Stimulated activated memory B cell treated with anti-CD40 and anti-IgM and Interleukin-4, amounts not matched to agents 10 μg/mL and 1 μg/mL and 100 μg/mL, for 72 hours (primary cell): ENCODE measurements at regions not wholly inside any gene's neighbourhood (a gene's known extent, or its start where the extent isn't known, plus 50 kb on each side); places are given as distances from the start of the nearest gene placed in this dataset.
A peak's percentile ranks its signal among the peaks of the same experiment; 100 is the strongest.
"Not testable (repeated sequence)": the region's sequence is repeated elsewhere in the genome, so short reads cannot be mapped to it uniquely, and the experiment has no call there.

Experiments
- ATAC-seq: fragments of 150-1000 bp; cut with Tn5 transposase; 2 replicates; pipeline ENCODE4 v1.10.0; 2021
- H3K27ac Mint-ChIP-seq: one replicate; pipeline ENCODE4 v1.8.0; 2022; ENCODE audit warnings: mild to moderate bottlenecking, mixed read lengths
- H3K27me3 Mint-ChIP-seq: one replicate; pipeline ENCODE4 v1.8.0; 2022; ENCODE audit warnings: mixed read lengths
- H3K36me3 Mint-ChIP-seq: one replicate; pipeline ENCODE4 v1.8.0; 2022; ENCODE audit warnings: mixed read lengths
- H3K4me1 Mint-ChIP-seq: one replicate; pipeline ENCODE4 v1.8.0; 2022; ENCODE audit warnings: mixed read lengths
- H3K4me3 Mint-ChIP-seq: one replicate; pipeline ENCODE4 v1.8.0; 2022; ENCODE audit warnings: mild to moderate bottlenecking, moderate library complexity, mixed read lengths
- H3K9me3 Mint-ChIP-seq: one replicate; pipeline ENCODE4 v1.8.0; 2022; ENCODE audit warnings: mixed read lengths

DNA sequence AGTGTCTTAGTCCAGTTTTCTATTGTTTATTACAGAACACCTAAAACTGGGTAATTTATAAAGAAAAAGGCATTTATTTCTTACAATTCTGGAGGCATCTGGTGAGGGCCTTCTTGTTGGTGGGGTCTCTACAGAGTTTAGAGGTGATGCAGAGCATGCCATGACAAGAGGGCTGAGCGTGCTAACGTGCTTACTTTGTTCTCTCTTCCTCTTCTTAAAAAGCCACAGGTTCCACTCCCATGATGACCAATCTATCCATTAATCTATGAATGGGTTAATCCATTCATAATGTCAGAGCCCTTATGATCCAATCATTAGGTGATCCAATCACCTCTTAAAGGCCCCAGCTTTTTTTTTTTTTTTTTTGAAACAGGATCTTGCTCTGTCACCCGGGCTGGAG is 291.5 kb upstream of the GALNTL6 start:
- ATAC-seq = no peak

DNA sequence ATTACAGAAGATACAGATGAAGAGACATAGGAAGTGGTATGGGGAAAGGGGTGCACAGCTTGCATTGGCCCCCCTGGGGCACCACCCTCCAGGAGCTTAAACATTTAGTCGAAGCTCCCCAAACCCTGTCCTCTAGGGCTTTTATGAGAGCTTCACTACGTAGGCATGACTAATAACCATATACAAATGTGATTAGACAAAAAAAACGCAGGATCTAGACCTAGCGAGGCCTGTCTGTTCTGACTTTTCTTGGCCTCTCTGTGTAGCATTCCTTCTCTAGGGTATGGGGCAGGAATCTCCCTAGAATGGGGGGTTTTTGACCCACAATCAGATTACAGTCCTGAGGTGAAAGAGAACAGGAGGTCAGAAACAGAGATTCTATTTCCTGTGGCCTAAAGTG is 293.7 kb upstream of the GALNTL6 start:
- Mint-ChIP-seq H3K27ac (no peak overlapping the region), H3K4me3 (no peak overlapping the region), H3K27me3 (no peaks in the 10 kb centered on the region), H3K4me1 (peaks cover 6% of the 10 kb centered on the region), H3K9me3 (no peaks in the 10 kb centered on the region), H3K36me3 (no peaks in the 10 kb centered on the region)
- ATAC-seq = no peak

More for the DNA sequence above, 291.5 kb upstream of the GALNTL6 start:
- H3K27me3 Mint-ChIP-seq = no peaks in the 10 kb centered on the region
- H3K4me1 Mint-ChIP-seq = peaks cover 6% of the 10 kb centered on the region
- H3K4me3 Mint-ChIP-seq = no peak overlapping the region
- no peaks in the 10 kb centered on the region for H3K9me3 Mint-ChIP-seq
- H3K36me3 Mint-ChIP-seq = no peaks in the 10 kb centered on the region
- H3K27ac Mint-ChIP-seq = no peak overlapping the region

DNA sequence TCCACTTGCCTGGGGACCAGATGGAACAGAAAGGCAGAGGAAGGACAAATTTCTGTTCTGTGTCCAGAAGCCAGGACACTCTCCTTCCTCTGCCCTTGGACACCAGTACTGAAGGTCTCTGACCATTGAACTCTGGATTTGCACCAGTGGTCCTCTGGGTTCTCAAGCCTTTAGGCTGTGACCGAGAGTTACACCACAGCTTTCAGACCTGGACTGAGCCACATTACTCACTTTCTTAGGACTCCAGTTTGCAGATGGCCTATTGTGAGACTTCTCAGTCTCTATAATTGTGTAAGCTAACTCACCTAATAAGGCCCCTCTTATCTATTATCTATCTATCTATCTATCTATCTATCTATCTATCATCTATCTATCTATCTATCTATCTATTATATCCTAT is 295.3 kb upstream of the GALNTL6 start:
- H3K4me3 Mint-ChIP-seq = no peak overlapping the region
- ATAC-seq = no peak
- no peaks in the 10 kb centered on the region for H3K9me3 Mint-ChIP-seq
- peaks cover 6% of the 10 kb centered on the region for H3K4me1 Mint-ChIP-seq
- H3K27ac Mint-ChIP-seq = no peak overlapping the region
- H3K36me3 Mint-ChIP-seq = no peaks in the 10 kb centered on the region
- H3K27me3 Mint-ChIP-seq = no peaks in the 10 kb centered on the region

DNA sequence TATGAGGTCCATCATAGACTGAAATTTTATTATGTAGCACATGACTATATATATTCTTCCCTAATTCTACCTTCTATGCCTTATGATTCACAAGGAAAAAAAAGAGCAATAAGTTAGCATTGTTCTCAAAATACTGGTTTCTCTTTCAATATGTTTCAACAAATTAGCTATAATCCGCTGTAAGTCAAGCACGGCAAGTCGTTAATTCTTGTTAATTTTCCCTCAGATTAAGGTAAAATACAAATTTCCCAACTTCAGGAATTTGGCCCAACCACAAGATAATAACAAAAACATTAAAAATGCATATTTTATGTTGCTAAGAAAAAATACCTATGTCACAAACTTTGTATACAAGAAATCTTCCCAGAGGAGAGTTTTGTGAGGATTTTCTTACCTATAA is 296.5 kb upstream of the GALNTL6 start:
- Mint-ChIP-seq H3K27me3 (no peaks in the 10 kb centered on the region), H3K4me1 (peaks cover 6% of the 10 kb centered on the region), H3K36me3 (no peaks in the 10 kb centered on the region), H3K27ac (no peak overlapping the region), H3K4me3 (no peak overlapping the region), H3K9me3 (peaks cover 4% of the 10 kb centered on the region)
- no peak for ATAC-seq

DNA sequence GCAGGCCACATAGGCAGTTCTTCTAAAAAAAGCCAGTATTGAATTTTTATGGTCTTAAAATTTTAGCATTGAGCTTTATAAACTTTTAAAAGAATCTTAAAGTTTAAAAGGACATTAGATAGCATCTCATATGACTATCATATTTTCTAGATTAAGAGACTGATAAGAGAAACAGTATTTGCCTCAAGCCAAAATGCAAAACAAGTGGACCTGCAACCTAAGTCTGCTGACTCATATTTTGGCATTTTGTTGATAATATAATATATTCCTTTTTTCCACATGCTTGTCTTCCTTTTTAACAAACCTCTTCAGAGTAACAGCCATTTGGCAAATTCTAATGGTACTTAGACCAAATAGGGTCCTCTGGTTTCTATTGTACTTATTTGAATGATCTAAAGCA is 328.5 kb upstream of the GALNTL6 start:
- Mint-ChIP-seq H3K27me3 (no peaks in the 10 kb centered on the region), H3K4me3 (no peak overlapping the region), H3K27ac (no peak overlapping the region), H3K9me3 (no peaks in the 10 kb centered on the region), H3K36me3 (no peaks in the 10 kb centered on the region), H3K4me1 (no peaks in the 10 kb centered on the region)
- ATAC-seq = no peak

DNA sequence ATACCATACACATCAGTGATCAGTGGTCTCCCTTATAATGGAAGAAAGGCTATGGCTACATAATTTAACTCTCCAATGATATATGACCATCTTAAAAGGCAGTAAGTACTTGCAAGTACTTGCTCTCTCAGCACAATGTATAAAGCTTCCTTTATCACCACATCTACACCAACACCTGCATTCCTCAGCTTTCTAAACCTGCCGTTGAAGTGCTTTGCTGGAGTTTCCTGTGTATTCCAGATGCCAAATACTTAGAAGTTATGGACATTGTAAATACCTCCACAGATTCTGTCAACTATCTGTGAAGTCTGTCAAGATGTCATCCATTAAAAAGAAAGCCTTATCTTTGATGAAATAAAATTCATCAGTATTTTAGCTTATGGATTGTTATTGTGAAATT is 335.0 kb upstream of the GALNTL6 start:
- Mint-ChIP-seq H3K9me3 (no peaks in the 10 kb centered on the region), H3K4me1 (no peaks in the 10 kb centered on the region), H3K27ac (no peak overlapping the region), H3K36me3 (no peaks in the 10 kb centered on the region), H3K4me3 (no peak overlapping the region), H3K27me3 (no peaks in the 10 kb centered on the region)
- no peak for ATAC-seq

DNA sequence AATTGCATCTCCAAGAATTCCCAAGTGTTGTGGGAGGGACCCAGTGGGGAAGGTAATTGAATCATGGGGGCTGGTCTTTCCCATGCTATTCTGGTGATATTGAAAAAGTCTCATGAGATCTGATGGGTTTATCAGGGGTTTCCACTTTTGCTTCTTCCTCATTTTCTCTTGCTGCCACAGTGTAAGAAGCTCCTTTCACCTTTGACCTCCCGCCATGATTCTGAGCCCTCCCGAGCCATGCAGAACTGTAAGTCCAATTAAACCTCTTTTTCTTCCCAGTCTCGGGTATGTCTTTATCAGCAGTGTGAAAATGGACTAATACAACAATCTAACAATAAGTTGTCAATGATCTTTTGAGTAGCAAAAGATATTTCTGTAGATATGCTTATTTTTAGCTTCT is 338.1 kb upstream of the GALNTL6 start:
- H3K36me3 Mint-ChIP-seq, H3K4me3 Mint-ChIP-seq, H3K4me1 Mint-ChIP-seq, H3K27ac Mint-ChIP-seq, H3K27me3 Mint-ChIP-seq, ATAC-seq, H3K9me3 Mint-ChIP-seq: not testable (repeated sequence)

DNA sequence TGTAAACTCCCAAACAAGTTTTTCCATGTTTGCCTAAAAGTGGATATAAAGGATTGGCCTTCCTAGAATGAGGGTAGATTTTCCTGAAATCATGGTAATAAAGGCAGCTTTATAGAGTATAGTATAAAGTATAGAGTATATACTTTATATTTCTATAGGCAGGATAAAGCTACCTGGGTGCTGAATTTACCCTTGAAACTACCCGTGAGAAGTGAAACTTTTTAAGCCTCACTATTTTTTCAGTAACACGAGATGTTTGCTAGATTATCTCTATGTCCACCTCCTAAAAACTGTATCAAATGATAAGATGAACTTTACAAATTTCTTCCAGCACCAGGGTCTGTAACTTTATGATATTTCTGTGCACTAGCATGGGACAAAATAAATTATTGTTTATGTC is 340.0 kb upstream of the GALNTL6 start:
- Mint-ChIP-seq H3K27me3 (no peaks in the 10 kb centered on the region), H3K4me3 (no peak overlapping the region), H3K4me1 (peaks cover 5% of the 10 kb centered on the region), H3K36me3 (no peaks in the 10 kb centered on the region), H3K9me3 (no peaks in the 10 kb centered on the region), H3K27ac (no peak overlapping the region)
- no peak for ATAC-seq

DNA sequence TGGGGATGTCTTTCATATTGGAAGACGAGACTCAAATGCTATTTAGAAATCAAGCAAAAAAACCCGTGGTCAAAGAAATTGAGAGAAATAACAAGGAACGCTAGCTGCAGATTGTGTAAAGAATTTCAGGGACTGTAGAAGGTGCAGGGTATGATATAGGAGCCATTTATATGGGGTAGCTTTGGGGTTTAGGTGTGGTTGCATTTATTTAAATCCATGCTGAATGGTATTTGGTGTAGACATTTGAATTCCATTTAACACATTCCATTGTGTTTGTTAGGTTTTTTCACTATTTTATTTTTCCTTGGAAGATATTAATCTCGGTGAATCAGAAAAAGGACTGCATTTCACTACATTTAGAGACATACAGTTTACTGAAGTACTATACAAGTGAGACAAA is 341.0 kb upstream of the GALNTL6 start:
- H3K4me1 Mint-ChIP-seq = peaks cover 5% of the 10 kb centered on the region
- no peak overlapping the region for H3K4me3 Mint-ChIP-seq
- H3K27me3 Mint-ChIP-seq = no peaks in the 10 kb centered on the region
- no peak for ATAC-seq
- no peaks in the 10 kb centered on the region for H3K36me3 Mint-ChIP-seq
- no peaks in the 10 kb centered on the region for H3K9me3 Mint-ChIP-seq
- no peak overlapping the region for H3K27ac Mint-ChIP-seq

DNA sequence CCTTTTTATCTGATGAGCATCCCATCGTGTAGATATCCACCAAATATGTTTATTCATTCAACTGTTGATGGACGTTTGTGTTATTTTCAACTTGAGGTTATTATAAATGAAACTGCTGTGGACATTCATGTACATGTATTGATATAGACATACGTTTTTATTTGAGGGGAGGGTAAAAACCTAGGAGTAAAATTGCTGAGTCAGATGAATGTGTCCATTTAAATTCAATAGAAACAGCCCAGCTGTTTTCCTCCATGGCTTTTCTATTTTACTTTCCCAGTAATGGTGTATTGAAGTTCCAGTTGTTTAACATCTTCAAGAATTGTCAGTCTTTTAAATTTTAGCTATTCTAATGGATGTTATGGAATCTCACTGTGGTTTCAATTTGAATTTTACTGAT is 348.7 kb upstream of the GALNTL6 start:
- H3K4me1 Mint-ChIP-seq = no peaks in the 10 kb centered on the region
- H3K9me3 Mint-ChIP-seq = peaks cover 3% of the 10 kb centered on the region
- H3K36me3 Mint-ChIP-seq = no peaks in the 10 kb centered on the region
- no peaks in the 10 kb centered on the region for H3K27me3 Mint-ChIP-seq
- no peak overlapping the region for H3K27ac Mint-ChIP-seq
- no peak for ATAC-seq
- no peak overlapping the region for H3K4me3 Mint-ChIP-seq

DNA sequence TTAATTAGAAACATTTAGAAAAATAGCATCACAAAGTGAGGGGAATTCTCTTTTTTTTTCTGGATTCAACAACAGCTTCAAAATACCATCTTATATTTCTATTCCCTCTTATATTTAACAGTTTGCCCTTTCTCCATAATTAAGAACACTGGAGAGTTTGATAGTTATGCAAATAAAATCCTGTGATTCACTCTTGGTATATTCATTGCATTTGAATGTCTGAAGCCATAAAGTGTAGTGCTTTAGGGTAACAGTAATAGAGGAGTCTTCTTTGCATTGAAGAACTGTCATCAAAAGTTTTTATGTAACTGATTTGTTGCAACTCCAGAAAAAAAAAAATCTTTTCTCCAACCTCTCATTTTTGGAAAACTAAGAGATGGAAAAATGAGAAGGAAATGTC is 352.0 kb upstream of the GALNTL6 start:
- ATAC-seq = no peak
- peaks cover 7% of the 10 kb centered on the region for H3K9me3 Mint-ChIP-seq
- no peaks in the 10 kb centered on the region for H3K36me3 Mint-ChIP-seq
- H3K27ac Mint-ChIP-seq = no peak overlapping the region
- no peaks in the 10 kb centered on the region for H3K27me3 Mint-ChIP-seq
- H3K4me1 Mint-ChIP-seq = no peaks in the 10 kb centered on the region
- H3K4me3 Mint-ChIP-seq = no peak overlapping the region

DNA sequence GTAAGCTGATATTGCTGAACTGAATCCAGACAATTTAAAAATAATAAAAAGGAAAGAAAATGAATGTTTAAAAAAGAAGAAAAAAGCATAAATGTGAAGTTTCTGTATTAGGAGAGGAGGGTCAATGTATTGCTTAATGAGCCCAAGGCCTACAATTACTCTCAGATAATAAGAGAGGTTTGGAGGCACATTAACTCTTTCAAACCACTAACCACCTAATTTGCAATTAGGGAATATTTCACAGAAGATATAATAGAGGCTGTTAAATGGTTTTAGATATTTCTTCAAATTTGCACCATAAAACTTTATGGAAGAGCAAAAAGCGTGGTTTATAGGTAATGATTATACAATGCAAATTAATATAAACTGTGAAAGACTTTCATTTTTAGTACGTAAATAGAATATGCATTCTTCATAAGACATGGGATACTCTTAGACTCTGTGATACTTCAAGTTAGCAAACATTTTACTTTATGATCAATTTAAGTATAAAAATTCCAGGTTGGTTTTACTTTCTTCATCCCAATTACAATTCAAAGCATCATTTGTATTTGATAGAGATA is 364.2 kb upstream of the GALNTL6 start:
- no peak overlapping the region for H3K27ac Mint-ChIP-seq
- no peak overlapping the region for H3K4me3 Mint-ChIP-seq
- H3K27me3 Mint-ChIP-seq = no peaks in the 10 kb centered on the region
- no peaks in the 10 kb centered on the region for H3K9me3 Mint-ChIP-seq
- H3K36me3 Mint-ChIP-seq = no peaks in the 10 kb centered on the region
- H3K4me1 Mint-ChIP-seq = no peaks in the 10 kb centered on the region
- no peak for ATAC-seq

DNA sequence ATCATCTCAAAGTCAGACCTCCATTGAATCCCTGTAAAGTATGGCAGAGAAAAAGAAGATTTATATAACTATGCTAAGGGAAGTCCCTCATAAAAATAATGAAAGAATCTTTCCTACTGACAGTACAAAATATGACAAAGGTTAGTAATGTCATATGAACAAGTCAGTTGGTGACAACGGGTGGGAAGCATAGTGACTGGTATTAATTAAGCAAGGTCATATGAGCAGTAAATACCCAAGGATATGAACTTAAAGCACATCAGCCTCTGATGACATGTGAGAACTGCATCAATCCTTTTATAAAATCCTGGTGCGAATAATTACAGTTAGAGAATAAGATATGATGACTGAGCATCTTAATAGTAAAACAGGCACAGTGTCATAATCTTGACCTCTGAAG is 364.8 kb upstream of the GALNTL6 start:
- Mint-ChIP-seq H3K4me3 (no peak overlapping the region), H3K27ac (no peak overlapping the region), H3K4me1 (no peaks in the 10 kb centered on the region), H3K27me3 (no peaks in the 10 kb centered on the region), H3K36me3 (no peaks in the 10 kb centered on the region), H3K9me3 (no peaks in the 10 kb centered on the region)
- no peak for ATAC-seq

DNA sequence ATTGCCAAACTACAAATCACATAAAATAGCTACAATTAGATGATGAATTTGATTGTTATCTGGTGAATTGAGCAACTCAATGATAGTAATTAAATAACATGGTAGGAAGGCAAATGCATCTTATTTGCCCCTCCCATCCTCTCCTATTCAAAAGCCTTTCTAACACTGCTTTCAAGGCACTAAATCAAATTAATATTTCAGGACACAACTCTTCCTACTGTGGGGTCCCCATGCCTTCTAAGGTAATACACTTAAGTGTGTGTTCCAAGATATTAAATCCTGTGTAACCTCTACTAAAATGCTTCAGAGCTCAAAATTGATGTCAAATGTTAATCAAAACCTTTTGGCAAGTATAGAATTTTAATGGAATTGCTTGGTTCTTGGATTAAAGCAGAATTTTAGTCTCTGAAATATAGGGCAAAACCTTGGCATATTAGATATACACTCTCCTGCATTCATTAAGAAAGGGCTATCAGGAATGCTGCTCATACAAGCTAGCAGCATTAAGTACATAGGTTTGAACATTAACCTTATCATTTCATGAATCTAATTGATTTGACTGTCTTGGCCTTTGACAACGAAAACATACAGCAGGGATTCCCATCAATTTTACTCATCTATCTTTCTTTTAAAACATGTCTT is 371.8 kb upstream of the GALNTL6 start:
- Mint-ChIP-seq H3K4me3 (no peak overlapping the region), H3K36me3 (no peaks in the 10 kb centered on the region), H3K27ac (no peak overlapping the region), H3K27me3 (no peaks in the 10 kb centered on the region), H3K9me3 (no peaks in the 10 kb centered on the region), H3K4me1 (no peaks in the 10 kb centered on the region)
- ATAC-seq = no peak

DNA sequence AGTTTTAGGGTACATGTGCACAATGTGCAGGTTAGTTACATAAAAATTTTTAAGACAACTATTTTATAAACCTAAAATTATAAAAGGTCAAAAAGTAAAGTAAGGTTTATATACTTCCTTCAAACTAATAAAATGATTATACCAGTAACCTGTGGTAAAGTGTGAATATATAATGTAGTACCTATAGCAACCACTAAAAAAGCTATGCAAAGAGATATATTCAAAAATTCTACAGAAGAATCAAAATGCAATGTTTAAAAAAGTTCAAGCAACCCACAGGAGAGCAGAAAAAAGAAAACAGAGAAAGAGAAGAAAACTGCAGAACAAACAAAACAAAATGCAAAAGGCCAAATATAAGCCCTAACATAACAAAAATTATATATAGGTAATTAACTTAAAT is 379.5 kb upstream of the GALNTL6 start:
- H3K36me3 Mint-ChIP-seq = no peaks in the 10 kb centered on the region
- no peak overlapping the region for H3K4me3 Mint-ChIP-seq
- no peak for ATAC-seq
- no peak overlapping the region for H3K27ac Mint-ChIP-seq
- H3K27me3 Mint-ChIP-seq = no peaks in the 10 kb centered on the region
- H3K9me3 Mint-ChIP-seq = no peaks in the 10 kb centered on the region
- H3K4me1 Mint-ChIP-seq = no peaks in the 10 kb centered on the region

DNA sequence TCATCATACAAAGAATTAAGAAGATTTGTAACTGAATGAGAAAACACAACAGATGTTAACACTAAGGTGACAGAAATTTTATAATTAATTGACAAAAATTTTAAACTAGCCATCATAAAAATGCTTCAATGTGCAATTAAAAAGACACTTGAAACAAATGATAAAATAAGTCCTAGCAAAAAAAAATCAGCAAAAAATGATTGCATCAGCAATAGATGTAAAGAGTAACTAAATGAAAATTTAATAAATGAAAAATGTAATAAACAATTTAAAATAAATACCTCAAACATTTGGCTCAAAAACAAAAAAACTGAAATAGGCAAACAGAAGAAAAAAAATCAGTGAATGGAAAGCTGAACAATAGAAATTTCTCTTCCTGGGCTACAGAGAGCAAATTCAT is 380.7 kb upstream of the GALNTL6 start:
- no peak overlapping the region for H3K27ac Mint-ChIP-seq
- ATAC-seq = no peak
- no peaks in the 10 kb centered on the region for H3K9me3 Mint-ChIP-seq
- H3K27me3 Mint-ChIP-seq = no peaks in the 10 kb centered on the region
- H3K36me3 Mint-ChIP-seq = no peaks in the 10 kb centered on the region
- no peak overlapping the region for H3K4me3 Mint-ChIP-seq
- no peaks in the 10 kb centered on the region for H3K4me1 Mint-ChIP-seq

DNA sequence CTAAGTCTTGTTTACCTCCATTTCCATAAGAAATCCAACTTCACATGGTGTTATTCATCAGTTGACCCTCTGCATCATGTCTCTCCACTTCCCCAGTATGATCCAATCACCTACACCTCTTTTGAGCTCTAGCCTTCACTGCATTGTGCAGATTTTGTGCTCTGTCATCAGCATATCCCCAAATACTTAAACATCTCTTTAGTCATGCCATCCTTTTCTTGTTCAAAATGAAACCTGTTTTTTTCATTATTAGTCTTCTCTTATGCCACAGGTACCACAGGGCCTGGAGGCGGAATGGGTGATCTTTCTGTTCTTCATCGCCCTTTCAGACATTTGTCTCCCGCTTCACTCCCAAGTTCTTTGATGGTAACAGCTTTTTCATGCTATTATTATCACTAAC is 382.7 kb upstream of the GALNTL6 start:
- no peak overlapping the region for H3K4me3 Mint-ChIP-seq
- H3K27ac Mint-ChIP-seq = no peak overlapping the region
- no peaks in the 10 kb centered on the region for H3K4me1 Mint-ChIP-seq
- no peaks in the 10 kb centered on the region for H3K9me3 Mint-ChIP-seq
- no peaks in the 10 kb centered on the region for H3K27me3 Mint-ChIP-seq
- ATAC-seq = peak; percentile 64
- no peaks in the 10 kb centered on the region for H3K36me3 Mint-ChIP-seq
